GM21423 (cell line): ENCODE measurements at regions not wholly inside any gene's neighbourhood (a gene's known extent, or its start where the extent isn't known, plus 50 kb on each side); places are given as distances from the start of the nearest gene placed in this dataset.

Experiments
- ATAC-seq: cut with Tn5 transposase; IDR thresholded peaks from one replicate; pipeline ENCODE4 v1.9.1; 2021; ENCODE audit warnings: mild to moderate bottlenecking, moderate library complexity; ENCODE audit not compliant: unreplicated experiment

GRCh38 chr16:17617021-17617552, 146.3 kb upstream of the XYLT1 start:
- ATAC-seq = no peak

GRCh38 chr16:17612336-17612735, 141.6 kb upstream of the XYLT1 start:
- no peak for ATAC-seq

DNA sequence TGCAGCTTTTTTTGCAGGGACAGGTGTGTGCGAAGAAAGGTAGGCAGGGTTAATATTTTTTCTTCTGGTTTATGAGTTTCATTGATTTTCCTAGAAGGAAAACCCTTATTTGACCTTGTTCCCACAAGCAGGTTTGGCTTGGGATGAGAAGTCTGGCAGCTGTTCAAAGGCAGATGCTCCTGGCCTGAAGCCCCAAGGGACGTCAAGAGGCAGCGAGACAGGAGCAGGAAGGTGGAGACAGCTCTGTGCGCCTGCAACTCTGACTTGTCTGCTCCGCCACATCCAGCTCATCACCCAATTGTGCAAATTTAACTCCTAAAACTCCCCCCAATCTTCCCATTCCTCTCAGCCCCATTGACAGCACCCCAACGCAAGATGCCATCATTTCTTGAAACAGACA, 136.8 kb upstream of the XYLT1 start:
- ATAC-seq = no peak

- no peak for ATAC-seq
These were observed 136.3 kb upstream of the XYLT1 start for GRCh38 chr16:17607075-17607509.

GRCh38 chr16:17606460-17606859, 135.7 kb upstream of the XYLT1 start:
- no peak for ATAC-seq

- no peak for ATAC-seq
These were observed 135.0 kb upstream of the XYLT1 start for GRCh38 chr16:17605784-17606183.

DNA sequence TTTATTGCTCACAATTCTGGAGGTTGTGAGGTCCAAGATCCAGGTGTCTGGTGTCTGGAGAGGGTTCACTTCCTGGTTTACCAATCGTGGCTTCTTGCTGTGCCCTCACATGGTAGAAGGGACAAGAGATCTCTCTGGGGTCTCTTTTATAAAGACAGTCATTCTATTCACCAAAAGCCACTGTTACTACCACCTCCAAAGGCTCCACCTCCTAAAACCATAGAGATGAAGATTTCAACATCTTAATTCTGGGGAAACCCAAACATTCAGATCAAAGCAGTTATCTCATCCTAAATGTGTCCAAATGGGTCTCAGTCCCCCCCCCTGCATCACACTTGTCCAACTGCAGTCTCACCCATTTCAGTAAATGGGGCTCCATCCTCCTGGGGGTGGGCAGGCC, 132.9 kb upstream of the XYLT1 start:
- ATAC-seq = no peak

GRCh38 chr16:17602678-17603077, 131.9 kb upstream of the XYLT1 start:
- no peak for ATAC-seq

DNA sequence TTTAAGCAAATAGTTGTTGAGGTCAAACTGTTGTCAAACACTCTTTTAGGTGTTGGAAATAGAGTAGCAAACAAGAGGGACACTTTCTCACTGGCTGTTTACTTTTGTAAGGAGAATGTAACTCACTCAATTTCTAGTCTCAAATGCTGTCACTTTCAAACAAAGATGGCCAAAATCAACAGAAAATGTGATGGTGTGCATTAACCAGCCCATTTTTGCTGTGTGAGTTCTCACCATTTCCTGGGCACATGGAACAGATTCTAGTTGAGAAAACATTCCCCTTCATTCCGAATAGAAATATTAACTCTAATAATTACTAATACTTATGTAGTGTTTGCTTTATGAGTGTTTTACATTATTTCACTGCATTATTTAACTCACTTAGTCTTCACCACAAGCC, 128.2 kb upstream of the XYLT1 start:
- ATAC-seq = no peak

DNA sequence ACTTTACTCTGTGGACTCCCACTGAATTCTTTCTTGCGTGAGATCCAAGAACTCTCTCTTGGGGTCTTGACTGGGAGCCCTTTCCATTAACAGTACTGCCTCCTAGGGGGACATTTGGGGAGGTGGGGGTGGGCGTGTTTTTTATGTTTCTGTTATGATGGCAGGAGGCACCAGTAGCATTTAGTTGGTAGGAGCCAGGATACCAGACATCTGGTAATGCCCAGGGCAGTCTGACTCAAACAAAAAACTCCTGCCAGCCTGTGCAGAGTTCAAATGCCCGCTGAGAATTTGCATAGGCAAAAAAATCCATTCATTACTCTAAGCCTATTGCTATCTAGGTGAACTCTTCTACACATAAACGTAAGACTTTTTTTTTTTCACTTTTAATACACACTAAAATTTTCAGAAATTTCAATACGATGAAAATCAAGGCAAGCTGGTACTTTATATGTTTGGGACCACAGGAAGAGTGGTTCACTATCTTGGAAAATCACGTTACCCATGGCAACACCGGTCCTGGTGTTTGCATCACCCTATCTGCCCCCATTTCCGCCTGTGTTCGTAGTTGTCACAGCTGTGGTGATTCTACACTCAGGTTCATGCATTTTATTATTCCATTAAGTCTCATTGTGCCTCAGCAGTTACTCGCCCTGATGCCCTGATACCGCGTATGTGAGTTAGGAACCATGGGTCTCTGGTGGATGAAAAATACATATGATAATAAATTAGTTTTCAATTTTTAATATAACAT, 121.1 kb upstream of the XYLT1 start:
- ATAC-seq = no peak

DNA sequence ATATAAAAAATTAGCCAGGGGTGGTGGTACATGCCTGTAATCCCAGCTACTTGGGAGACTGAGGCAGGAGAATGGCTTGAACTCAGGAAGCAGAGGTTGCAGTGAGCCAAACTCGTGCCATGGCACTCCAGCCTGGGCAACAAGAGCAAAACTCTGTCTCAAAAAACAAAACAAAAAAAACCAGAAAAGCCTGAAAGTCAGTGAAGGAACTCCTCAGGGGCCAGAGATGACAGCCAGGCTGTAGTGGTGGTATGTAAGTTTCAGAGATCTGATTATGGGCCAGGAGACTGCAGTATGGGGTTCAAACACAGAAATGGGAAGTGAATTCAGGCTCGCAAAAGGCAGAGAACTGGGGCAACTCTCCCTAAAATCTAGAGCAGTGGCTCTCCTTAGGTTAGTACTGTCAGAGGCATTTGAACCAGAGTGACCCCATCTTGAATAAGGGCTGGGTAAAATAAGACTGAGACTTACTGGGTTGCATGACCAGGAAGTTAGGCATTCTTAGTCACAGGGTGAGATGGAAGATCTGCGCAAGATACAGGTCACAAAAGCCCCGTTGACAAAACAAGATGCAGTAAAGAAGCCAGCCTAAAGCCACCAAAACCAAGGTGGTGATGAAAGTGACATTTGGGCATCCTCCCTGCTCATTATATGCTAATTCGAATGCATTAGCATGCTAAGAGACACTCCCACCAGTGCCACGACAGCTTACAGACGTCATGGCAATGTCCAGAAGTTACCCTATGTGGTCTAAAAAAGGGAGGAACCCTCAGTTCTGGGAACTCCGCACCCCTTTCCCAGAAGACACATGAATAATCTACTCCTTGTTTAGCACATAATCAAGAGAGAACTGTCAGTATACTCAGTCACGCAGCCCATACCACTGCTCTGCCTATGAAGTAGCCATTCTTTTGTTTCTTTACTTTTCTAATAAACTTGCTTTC, 120.2 kb upstream of the XYLT1 start:
- no peak for ATAC-seq

- ATAC-seq = no peak
These were observed 119.1 kb upstream of the XYLT1 start for GRCh38 chr16:17589898-17590297.

- no peak for ATAC-seq
These were observed 114.8 kb upstream of the XYLT1 start for GRCh38 chr16:17585449-17586074.

GRCh38 chr16:17578981-17579874, 108.5 kb upstream of the XYLT1 start:
- no peak for ATAC-seq

DNA sequence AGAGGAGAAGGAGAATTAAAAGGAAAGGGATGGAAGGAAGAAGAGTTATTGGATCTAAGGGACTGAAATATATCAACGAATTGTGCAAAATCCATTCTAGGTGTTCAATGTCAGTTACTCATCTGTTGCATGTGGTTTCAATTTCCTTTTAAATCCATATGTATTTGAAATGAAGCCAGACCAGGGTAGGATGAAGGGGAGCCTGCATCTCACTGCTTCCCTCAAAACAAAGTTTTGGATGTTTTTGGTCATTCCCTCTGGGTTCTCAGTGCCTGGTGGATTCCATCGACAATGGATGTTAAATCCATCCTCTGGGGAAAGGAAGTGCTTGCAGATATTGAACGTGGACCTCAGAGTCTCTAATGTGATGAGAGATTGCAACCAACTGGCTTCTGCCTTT, 103.5 kb upstream of the XYLT1 start:
- no peak for ATAC-seq

DNA sequence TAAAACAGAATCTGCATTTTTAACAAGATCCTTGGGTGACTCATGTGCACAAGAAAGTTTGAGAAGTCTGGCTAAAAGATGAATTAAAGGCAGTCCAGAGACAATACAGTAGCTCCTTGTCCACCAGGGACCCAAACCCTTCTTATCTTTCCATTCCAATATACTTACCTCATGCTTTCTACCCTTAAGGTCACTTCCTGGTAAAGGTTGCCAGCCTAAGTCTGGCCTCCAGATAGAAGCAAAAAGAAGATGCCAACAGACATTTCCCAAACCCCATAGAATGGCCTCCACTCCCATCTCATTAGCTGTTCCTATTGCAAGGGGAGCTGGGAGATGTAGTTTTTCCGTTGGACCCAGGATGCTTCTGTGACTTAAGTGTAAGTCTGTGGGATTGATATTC, 101.4 kb upstream of the XYLT1 start:
- no peak for ATAC-seq

DNA sequence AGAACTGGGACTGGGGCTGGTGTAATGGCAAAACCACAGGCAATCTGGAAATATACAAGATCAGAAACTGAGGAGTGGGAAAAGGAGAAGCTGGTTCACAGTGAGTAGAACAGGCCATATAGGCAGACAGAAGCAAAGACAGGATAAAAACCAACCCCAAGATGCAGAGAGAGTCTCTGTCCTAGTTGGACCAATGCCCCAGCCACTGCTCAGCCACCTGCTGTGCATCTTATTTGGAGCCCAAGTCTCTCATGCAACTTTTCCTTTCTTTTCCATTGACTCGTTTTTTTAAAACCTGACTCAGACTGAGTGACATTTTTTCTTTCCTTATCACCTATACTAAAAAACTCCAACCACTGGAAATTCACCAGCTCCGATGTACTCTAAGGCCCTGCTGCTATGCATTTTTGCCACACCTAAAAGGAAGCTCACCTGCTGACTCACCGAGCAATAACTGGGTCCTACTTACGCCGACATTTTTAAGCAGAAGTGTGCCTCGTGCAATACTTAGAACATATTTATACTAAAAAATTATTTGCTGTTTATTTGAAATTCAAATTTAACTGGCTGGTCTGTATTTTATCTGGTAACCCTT, 100.8 kb upstream of the XYLT1 start:
- ATAC-seq = no peak

GRCh38 chr16:17568239-17568638, 97.5 kb upstream of the XYLT1 start:
- ATAC-seq = no peak

GRCh38 chr16:17567455-17567854, 96.7 kb upstream of the XYLT1 start:
- ATAC-seq = no peak
